Pulmonary artery endothelial cell (primary cell): ENCODE measurements at regions not wholly inside any gene's neighbourhood (a gene's known extent, or its start where the extent isn't known, plus 50 kb on each side); places are given as distances from the start of the nearest gene placed in this dataset.
A peak's percentile ranks its signal among the peaks of the same experiment; 100 is the strongest.

Source experiments
- DNase-seq: peaks from one replicate; pipeline ENCODE4 v3.0.0-alpha.2; 2011; ENCODE audit warnings: low read depth, low spot score

DNA sequence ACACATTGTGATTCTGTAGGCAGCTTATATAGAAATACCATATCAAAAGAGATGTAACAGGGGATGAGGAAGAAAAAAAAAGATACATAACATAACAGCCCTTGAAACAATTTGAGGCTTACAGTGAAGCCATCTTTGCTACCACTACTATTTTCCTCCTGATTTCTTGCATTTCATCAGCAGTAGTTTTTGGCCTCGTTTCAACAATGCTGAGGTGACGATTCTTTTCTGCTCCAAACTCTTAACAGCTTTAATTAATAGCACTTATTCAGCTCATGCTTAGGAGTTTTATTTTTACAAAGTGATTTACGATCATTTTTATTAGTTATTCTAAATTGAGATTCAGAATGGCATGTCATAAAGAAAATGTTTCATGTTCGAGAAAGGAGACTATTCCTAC, 163.2 kb downstream of the DCK start:
- DNase-seq = no peak

DNA sequence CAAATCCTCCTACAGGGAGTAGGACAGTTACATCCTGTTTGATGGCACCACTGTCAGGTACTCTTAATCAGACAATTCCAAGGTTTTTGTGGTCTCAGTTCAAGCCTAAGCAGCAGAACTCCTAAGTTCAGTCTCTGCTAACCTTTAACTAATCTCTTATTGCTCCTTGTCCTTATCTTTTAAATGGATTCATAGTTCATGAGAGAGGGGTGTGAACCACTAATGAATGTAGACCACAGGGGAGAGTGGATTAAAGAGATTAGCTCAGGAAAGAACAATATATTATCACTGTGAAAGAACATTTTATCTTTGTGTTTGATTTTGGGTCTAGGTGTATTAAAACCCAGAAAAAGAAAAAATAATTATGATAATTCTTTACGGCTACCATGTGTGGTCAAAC, 168.9 kb downstream of the DCK start:
- DNase-seq = no peak

DNA sequence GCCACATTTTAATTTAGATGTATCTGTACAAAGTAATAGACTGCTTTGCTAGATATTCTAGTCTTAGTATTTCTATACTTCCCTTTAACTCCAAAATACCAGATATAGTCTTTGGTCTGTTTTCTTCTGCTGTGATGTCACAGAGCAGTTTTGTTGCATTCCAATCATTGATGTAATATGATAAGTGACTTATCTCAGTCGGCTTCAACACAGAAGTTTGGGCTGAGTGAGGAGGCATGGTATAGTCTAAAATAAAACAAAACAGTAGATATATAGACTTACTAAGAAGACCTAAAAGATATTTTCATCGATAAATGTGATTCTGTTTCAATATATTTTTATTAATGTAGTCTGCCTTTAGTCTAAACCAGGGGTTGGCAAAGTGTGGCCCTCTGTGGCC, 169.9 kb downstream of the DCK start:
- no peak for DNase-seq

DNA sequence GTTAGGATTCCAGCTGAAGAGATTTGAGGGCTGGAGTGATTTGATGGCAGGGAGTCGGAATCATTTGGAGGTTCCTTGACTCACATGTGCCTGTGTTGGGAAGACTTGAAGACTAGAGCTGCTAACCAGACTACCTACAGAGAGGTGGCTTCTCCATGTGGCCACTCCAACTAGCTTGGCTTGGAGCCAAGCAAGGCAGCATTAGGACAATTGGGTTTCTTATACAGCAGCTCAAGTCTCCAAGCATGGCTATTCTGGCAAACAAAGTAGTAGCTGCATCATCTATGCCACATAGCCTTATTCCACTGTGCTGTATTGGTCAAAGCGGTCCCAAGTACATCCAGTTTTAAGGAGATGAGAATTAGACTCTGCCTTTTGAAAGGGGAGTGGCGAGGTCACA, 171.7 kb upstream of the SLC4A4 start:
- no peak for DNase-seq

DNA sequence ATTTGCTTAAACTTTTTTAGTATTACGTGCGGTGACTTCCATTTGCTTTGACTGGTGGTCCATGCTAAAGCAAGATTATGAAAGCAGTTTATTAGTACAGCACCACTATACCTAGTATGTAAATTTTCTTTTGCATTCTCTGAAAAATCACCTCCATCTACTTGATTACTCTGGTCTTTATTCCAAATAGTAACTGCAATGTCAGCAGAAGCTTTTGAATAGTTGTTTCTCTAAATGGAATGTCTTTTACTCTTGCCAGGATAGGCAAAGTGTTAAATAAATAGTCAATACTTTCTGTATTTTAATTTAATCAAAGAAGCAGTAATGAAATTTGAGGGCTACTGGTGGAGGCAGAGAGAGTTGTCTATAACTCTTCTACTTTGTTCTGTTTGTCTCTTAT, 167.2 kb upstream of the SLC4A4 start:
- DNase-seq = no peak

DNA sequence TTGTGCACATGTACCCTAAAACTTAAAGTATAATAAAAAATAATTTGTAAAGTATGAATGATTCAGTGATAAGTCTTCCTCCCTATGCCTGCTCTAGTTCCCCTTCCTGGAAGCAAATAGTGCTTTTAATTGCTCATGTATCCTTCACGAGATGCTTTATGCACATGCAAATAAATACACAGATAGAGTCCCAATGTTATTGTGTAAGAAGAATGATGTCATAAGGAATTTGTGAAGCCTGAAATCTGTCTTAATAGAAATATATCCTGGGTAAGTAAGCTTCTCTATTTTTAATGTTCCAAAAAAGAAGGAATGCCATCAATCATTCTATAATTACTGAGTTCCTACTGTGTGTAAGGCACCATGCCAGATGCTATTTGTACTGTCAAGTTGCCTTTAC, 157.5 kb upstream of the SLC4A4 start:
- no peak for DNase-seq

DNA sequence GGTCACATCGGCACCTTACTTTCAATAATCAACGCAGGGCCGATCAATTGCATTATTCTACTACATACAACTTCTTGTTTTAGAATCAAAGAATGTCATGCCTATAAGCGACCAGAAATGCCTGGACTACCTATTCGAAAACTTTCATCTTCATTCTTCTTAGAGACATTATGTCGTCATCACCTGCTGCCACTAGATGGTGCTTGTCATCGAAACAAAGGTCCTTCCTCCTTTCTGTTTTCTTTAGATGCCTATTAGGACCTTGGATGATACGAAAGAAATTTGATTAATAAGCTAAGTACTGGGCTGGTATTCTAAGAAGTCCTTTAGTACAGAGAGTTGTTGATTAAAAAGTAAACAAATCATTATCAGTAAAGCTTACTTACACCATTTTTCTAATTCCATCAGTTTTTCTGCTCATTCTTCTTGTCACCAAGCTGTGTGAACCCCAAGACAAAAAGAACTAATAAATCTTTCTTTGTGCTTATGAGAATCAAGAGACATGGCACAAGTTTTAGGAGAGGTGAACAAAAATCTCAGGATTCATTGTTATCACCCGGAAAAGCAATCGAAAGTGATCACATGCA, 154.5 kb upstream of the SLC4A4 start:
- peak; percentile 17 for DNase-seq

DNA sequence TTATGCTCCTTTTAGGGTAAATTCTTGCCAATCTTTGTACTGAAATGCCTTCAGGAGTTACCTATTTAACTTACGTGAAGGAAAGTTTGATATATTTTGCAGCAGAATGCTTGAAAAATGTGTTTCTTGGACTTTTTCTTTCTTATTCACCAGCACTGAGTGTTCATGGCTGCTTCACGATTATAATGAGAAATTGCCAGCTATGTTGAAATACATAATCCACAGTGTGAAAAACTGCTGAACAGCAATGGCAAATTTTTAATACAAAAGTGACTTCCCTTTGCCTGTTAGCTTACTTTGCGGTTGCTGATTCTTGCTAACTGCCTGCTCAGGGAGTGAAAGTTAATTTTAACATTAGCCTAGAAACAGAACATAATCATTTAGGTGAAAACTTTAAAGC, 153.8 kb upstream of the SLC4A4 start:
- DNase-seq = no peak

DNA sequence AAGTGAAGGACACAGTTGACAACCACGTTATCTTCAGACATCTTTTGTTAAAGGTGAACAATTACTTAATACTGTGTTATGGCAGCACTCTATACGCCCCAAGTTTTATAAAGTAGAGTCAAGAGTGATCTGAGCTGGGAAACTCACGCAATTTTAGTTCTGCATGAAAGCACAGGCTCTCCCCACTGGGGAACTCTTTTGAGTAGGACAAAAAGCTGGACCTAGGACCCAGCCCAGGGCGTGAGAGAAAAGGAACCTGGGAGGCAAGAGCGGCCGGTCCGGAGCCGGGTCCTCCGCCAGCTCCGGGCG, 152.6 kb upstream of the SLC4A4 start:
- no peak for DNase-seq

DNA sequence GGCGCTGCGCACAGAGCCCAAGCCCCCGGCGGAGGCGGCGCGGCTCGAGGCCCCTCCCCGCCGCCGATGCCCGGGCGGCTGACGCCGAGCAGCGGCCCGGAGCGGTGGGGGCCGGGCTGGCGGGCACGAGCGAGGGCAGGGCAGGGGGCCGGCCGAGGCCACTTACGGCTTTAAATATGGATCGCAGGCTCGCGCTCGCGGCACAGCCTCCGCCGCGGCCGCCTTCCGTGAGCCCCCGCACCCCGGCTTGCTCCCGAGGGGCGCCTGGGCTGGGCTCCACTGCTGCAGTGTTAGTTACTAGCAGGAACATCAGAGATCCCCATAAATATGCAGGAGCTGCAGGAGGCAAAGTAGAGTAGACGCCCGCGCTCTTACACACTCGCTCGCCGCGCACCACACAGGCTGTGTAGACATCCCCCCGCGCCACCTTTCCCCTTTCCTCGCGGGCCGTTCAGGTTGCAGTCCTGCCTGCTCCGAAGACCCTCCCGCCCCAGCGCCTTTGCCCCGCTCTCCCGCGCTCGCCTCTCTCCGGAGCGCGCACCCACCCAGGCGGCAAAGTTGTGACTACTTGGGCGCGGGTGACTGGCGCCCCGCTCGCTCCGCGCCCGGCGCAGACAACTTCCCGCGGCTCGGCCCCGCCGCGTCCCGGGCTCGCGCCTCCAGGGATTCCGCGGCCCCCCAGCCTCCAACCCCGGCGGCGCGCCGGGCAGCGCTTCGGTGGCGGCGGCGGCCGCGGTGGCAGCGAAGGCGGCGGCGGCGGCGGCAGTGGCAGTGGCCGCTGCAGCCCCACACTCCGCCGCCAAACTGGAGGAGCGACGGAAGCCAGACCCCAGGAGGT, 152.0 kb upstream of the SLC4A4 start:
- DNase-seq = no peak

DNA sequence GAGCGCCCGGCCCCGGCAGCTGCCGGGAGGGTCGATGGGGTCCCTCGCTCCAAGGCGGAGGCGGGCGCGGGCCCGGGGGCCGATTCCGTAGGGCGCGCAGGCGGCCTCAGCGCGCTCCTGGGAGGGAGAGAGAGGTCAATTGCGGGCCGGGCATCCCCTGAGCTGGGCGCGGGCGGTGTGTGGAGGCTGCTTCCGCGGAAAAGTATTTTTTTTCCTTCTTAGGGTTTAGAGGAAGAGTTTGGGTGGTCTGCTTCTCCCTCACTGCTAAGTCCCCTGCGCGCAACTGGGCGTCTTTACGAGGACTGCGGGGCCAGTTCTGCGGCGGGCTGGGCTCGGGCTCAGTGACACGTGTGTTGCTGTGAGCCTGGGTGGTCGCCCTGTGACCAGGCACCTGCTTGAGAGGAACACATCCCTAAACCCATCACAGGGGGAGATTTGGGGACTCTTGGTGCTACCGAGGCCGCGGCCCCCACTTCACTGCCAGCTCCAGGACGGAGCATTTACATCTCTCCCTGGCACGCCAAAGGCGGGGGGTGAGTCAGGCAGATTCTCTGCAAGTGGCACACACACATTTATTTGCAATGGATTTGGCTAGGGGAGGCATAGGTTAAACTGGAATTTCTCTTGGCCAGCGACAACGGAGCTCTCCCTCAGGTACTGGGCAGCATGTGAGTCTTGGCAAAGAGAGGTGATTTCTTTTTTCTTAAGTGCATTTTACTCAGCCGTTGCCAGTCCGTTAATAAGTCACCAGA, 151.2 kb upstream of the SLC4A4 start:
- no peak for DNase-seq

DNA sequence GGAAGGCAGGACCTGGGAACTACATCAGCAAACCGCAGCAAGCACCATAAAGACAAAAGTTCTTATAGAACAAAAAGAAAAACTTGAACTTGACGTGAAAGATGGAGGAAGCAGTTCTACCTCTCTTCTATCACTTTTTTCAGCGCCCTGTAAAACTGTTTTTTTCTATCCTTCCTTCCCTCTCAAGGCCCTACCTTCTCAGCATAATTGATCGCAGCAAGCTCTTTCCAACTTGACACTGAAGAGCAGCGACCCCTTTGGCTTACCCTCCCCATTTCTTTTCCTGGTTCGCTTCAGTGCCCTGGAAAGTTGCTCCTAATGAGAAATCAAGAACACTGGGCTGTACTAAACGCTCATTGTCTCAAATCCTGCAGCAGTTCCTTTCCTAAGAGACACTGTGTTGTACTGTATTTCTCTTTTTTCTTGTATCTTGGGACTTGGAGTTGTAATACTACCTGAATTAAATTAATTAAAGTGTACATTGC, 150.6 kb upstream of the SLC4A4 start:
- no peak for DNase-seq

DNA sequence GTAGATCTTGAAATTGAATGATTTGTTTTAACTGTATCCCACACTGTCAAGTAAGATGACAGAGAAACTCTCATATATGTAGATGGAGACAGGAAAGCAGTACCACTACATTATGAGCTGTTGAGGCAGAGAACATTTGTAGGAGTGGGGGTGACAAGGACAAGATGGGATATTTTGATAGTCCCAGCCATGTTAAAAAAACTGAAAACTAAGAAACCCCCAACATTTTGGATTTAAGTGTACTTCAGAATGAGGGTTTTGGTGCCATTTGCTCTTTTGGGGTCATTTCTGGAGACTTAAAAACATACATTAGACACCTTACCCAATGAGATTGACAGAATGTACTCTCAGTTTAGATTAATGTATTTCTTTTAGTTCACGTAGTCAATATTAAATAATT, 149.9 kb upstream of the SLC4A4 start:
- DNase-seq = no peak

DNA sequence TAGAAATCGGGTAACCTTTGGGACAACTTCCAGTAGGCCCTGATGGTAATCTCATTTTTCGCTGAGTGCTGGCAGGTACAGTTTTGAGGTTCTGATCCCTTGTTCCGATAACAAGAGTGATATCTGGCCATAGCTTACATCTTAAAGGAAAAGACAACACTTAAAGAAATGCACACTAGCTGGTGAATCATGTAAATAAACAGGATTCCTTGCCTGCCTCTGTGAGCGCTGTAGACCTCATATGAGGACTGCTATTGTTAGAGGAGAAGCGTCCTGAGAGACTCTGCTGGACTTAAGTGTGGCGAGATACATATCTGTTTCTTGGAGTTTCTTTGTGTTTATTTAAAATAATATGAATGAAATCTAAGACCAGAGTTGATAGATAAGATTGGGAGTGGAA, 149.3 kb upstream of the SLC4A4 start:
- DNase-seq = no peak

DNA sequence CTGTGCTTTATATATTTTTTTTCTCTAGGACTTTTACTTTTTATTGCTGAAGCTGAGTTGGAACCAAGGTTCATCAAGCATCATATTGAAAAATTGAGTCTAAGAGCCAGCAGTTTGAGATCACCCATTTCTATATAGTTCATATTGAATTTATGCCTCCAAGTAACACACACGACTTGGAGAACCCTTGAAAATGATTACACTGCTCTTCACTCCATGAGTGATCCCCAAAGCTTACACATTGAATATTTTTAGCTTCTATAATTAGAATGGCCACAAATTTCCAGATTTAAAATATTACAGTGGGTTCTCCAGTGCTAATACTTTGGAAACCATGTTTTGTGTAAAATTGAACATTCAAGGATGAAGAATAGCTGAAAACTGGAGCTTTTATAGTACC, 144.4 kb upstream of the SLC4A4 start:
- no peak for DNase-seq

DNA sequence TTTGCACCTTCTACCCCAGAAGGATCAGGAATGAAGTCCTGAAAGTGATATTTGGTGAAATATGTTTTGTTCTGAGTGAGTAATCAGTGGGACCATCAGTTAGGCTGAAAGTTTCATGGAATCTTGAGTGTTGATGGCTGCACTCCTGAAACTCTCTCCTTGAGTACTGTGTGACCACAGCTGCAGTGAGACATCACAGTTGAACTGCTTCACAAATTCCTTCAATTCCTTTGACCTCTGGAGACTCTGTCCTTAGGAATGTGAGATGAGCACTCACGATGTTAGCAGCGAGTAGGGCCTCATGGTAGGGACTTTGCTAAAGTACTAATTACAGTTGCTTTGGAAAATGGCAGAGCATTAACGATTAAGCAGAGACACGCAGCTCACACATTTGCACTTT, 142.9 kb upstream of the SLC4A4 start:
- no peak for DNase-seq

DNA sequence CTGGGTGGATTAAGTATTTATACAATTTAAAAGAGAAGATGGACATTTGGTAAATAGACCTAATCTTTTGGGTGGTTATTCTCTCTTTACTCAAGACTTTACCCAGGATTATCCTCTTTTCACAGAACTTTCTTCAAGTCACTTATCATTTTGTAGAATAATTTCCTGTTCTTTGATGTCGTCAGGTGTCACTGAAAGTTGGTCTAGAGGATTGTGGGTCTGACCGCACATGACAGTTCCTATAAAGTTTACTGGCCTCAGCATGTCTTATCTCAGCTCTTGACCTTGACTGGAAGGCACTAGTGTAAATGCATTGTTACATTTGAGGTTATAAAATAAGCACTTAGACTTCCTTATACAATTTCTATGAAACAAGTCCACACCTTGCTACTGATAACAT, 139.9 kb upstream of the SLC4A4 start:
- no peak for DNase-seq

DNA sequence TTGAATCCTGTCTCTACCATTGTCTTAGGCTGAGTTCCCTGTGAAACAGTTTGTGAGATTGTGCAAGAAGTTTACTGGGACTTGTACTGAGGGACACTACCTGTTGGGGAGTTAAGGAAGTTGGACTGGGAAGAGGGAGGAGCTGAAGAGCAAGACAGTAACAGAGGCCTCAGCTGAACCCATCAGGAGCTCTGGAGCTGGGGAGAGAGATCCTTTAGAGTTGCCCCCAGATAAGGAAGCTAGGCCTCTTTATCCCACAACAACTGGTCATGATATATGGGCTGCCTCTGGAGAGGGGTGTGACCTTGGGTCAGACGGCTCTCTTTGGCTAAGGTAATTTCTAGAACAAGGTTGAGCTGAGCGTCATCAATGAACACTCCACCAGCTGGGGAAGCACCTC, 137.8 kb upstream of the SLC4A4 start:
- DNase-seq = no peak

DNA sequence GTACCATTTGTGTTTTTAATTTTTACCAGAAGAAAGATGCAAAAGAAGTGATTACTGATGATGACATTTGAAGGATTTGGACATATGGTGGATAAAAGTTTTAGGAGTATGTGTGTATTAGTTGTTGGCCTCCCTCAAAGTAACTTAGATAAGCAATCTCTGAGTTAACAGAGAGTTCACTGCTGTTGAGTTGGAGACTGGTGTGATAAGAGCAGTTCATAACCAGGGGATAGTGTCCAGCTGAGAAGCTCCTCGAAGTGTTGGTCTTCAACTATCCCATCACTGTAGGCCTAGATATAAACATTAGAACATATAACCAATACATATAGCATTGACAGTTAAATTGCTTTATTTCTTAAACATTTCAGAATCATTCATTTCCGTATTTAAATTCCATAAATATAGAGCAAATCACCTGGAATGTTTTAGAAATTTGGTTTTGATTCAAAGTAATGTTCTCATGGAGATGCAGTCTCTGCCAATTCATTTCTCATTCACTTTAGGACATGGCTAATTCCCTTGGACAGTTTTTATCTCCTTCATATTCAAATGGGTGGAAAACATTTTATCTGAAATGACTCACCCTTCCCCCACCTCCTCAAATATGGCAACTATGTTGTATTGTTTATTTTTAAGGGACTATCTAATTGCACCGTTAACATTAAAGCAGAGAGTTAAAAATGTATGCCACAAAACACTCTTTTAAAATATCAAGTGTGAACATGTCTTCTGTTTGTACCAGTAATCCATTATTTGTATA, 136.8 kb upstream of the SLC4A4 start:
- DNase-seq = no peak

DNA sequence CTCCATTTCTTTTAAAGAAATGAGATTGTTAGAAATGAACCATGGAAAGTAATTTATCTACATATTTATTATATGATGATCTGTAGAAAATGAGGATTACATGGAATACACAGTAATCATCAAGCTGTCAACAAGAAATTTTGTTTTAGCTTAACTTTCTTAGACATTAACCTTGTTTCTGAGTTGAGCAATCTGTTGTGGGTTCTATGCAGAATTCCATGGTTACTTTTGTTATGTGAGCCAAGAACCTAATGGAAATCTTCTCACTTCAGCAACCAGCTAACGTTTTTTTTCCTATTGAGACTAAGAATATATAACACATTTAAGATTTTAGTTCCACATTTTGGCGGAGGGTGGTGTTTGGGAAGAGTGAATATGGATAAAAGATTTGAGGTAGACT, 136.1 kb upstream of the SLC4A4 start:
- no peak for DNase-seq

DNA sequence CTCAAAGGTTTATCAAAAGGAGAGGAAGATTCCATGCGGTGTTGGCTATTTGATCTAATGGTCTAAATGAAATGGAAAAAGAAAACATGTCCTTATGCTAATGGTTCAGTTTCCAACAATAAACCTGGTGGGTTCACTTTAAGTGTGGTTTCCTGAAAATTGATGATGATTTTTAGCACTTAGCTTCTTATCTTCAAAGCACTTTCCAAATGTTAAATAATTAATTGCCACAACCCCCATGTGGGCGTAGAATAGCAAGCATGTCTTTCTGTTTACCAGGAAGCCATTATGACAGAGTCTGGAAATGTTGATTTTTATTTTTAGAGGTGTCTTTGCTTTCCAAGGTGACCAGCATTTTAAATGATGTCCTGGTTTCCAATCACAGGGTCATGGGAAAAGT, 134.8 kb upstream of the SLC4A4 start:
- no peak for DNase-seq

DNA sequence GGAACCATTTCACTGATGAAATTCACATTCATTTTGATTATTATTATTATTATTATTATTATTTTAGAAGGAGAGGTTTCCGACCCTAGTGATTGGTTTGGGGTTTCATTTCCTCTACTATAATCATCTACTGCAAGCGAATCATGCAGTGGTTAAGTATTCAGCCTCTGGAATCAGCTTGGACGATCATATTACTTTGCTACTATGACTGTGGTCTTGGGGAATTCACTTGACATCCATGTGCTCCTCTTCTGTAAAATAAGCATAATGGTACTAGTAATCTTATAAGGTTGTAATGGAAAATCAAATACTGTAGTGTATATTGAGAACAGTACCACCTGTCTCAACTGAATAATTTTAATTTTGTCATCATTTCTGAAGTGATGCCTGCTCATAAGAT, 132.1 kb upstream of the SLC4A4 start:
- DNase-seq = no peak
